Endothelial cell of hepatic sinusoid (primary cell): ENCODE measurements at regions not wholly inside any gene's neighbourhood (a gene's known extent, or its start where the extent isn't known, plus 50 kb on each side); places are given as distances from the start of the nearest gene placed in this dataset.

Experiments used
- in situ Hi-C: cut with HindIII; loops from 2 replicates; pipeline ENCODE4 v1.10.0; 2017; ENCODE audit warnings: low sequenced_read_pairs

DNA sequence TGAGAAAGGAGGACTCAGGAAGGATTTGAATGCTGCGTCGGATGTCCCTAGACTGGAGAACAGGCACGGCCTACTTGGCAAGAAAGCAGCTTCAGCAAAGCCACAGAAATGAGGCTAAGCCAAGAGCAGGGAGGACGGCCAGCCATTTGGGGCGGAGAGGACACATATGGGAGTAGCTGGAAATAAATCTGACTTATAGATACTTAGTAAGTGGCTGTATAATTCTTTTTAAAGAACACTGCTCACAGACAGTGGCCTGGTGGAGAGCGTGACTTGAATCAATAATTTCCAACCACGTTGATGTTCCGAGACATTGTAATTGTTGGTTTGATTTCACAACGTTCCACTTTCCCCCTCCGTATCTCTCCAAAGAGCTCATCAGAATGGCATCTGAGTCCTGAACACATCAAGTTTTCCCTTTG, 67.7 kb upstream of the JCAD start:
- in situ Hi-C loops, result no loop called here

DNA sequence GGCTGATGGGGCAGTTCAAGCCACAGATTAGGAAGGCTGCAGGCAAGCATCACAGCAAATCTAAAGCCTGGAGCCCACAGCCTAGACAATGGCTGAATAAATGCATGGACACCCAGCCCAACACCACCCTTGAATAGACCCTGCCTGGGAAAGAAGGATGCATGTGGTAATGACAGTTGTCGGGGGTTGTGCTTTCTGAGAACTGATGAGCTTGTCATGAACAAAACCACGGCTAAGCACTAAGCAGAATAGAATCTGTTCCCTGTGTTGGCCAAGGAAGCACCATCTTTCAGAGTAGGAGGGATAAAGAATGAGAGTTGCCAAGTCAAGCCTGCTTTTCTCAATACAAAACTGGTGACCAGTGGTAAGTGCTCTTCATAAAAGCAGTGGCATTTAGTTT, 66.1 kb upstream of the JCAD start:
- in situ Hi-C loops, result no loop called here

GRCh38 chr10:30124704-30125103, 65.3 kb upstream of the JCAD start:
- in situ Hi-C loops, result no loop called here

DNA sequence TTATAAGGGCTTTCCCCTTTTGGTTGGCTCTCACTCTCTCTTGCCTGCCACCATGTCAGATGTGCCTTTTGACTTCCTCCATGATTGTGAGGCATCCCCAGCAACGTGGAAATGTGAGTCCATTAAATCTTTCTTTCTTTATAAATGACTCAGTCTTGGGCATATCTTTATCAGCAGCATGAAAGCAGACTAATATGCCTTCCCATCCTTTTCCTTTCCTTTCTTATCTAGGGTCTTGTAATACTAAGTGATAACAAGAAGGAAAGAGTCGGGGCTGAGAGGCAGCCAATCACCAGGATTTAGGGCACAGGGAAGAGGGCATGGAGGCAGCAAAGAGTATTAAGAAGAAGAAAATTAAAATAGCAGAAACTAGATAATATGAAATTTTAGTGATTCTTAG, 62.0 kb upstream of the JCAD start:
- in situ Hi-C loops, result no loop called here

DNA sequence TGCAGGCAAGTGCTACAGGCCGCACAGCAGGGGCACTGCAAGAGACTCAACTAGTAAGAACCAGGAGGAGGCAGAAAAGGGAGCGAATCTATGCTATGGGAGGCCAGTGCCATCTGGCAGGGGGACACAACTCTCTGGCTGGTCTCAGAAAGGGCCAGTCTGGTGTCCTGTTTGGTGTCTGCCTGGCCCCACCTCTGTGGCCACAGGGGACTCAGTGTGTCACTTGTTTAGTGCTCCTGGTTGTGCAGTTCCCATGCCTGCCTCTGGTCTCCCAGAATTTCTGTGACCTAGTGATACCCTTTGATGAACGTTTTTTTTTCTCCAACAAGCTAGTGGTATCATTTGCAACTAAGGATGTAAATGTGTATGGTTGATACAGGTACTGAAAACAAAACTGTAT, 59.2 kb upstream of the JCAD start:
- in situ Hi-C loops, result no loop called here

GRCh38 chr10:30117812-30118501, 58.6 kb upstream of the JCAD start:
- in situ Hi-C loops, result no loop called here

- in situ Hi-C loops, result no loop called here
Measured at GRCh38 chr10:30116041-30116491, 56.7 kb upstream of the JCAD start.

- in situ Hi-C loops, result no loop called here
Measured at GRCh38 chr10:30115626-30115940, 56.2 kb upstream of the JCAD start.

DNA sequence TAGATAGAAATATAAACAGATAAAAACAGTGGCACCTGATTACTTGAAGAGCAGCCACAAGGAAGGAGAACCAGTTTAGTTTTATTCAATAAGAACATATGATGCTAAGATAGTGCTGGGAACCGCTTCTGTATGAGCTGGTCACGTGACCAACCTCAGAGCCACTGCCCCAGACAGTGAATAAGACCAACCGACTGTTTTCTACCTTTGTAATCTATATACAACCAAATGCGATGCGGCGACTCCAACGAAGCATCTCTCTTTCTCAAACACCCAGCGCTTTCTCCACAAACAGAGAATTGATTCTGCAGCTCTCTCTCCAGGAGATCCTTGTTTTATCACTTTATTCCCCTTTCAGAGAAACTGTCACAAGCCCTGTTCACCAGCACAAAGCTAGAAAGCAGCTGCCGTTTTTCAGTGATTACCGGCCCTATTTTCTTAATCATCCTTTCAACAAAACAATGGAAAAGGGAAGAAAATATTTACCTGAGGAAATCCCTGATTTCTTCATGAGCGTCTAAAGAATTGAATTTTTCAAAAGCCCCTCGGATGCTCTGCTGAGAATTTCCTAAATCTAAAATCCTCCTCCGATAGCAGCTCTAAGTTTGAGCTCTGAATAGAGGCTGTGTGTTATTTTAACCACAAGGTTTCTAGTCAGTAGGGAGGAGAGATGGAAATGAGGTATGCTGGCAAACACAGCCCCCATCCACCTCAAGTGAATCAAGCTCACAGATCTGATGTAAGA, 55.7 kb upstream of the JCAD start:
- in situ Hi-C loops, result no loop called here

DNA sequence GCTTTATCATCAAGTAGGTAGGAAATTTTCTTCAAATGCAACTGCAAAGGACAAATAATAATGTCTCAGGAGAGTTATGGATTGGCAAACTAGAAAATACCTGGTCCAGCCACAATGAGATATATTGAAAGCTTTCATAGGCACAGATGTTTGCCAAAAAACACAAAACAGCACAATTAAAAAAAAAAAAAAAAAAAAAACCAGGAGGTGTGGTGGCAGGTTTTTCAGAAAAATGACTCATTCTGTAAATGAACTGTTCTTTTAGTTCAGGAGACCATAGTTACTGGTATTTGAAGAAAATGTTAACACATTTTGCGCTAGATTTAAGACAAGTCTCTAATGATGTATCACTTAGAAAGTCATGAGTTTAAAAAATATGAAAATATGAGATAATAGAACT, 55.0 kb upstream of the JCAD start:
- in situ Hi-C loops, result no loop called here

DNA sequence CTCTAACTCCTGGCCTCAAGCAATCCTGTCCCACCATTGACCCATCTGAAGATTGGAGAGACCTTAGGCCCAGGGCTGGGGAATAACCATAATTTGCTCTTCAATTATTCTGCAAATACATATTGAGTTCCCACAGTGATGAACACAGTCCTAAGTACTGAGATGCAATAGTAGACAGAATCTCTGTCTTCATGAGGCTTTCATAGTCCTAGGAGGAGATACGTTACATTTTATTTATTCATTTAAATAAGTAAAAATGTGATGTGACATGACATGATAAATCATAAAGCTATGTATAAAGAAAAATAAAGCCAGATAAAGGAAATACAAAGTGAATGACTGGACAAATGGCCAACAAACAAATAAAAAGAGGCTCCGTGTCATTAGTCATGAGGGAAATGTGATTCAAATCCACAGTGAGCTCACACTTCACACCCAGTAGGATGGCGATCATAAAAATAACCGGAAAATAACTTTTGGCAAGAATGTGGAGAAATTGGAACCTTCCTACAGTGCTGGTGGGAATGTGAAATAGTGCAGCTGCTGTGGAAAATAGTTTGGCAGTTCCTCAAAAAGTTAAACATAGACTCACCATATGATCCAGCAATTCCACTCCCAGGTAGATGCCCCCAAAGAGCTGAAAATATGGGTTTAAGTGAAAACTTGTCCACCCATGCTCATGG, 52.1 kb upstream of the JCAD start:
- in situ Hi-C loops, result no loop called here
